NOMO-1 treated with dmso at 0.1 percent for 144 hours (cell line): ENCODE measurements at regions not wholly inside any gene's neighbourhood (a gene's known extent, or its start where the extent isn't known, plus 50 kb on each side); places are given as distances from the start of the nearest gene placed in this dataset.

ENCODE experiments used
- DNase-seq: peaks from one replicate; lab custom pipeline; 2025; ENCODE audit not compliant: unreplicated experiment; lab: John Stamatoyannopoulos, UW

DNA sequence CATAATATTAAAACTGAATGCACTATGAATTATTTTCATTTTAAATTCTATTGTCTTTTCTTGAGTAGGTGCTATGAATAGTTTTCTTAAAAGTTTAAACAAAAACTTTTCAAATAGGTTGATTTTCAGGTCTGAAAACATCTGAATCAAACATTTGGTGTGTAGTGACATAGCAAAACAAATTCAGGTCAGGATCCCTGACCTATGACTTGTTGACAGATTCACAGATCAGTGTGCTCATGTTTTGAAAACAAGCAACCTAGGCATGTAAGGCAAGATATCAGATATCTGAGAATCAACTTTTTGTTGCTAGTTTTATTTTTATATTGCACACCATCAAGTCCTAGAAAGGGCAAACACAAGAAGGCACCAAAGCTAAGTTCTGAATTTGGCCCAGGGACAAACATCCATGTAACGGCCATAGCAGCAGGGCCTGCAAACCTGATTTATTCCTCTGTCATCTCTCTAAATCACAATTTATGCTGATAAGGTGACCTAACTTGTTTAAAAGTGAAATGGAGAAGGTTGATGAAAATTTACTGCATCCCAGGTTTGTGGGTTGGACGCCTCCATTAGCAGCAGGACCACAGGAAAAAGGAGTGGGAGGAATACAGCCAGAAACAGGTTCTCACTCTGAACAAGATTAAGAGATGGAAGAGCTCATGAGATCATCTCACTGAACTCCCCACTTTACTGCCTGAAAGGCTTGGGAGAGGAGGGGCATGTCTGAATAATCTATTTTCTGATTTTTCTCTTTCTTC is 337.7 kb downstream of the KCNRG start:
- DNase-seq: no peak

DNA sequence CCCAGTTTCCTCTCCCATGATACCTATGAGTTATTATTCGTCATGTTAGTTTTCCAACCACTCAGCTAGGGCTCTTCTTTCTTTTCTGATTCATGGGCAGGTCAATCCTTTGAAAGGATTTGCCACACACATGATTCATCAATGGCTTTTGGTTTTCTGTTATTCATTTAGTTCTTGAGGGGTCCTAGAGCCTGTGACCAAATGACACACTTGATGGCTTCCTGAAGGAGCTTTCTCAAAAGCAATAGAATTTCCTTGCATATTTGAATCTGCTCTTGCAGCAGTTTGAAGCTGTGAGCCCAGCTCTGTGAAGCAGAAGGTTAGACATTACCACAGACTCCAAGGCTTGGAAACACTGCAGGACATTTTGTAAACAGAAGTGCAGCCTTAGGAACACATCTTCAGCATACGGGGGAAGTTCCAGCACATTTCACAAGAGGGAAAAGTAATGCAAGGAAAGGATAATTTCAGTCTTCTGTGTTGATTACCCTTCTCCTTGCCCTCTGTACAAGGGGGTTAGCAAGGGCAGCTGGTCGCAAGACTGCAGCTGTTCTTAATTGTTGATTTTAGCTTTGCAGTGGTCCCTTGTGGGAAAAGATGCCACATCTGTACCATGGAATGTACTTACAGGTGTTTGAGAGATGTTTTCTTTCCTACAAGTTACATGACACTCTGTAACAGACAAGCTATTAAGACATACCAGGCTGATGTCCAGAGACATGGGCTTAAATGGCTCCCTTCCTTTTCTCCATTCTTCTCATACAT is 338.6 kb downstream of the KCNRG start:
- DNase-seq: no peak

- no peak for DNase-seq
These were observed 340.6 kb downstream of the KCNRG start for GRCh38 chr13:50355797-50356196.

GRCh38 chr13:50357136-50357535 is 341.9 kb downstream of the KCNRG start:
- no peak for DNase-seq

DNA sequence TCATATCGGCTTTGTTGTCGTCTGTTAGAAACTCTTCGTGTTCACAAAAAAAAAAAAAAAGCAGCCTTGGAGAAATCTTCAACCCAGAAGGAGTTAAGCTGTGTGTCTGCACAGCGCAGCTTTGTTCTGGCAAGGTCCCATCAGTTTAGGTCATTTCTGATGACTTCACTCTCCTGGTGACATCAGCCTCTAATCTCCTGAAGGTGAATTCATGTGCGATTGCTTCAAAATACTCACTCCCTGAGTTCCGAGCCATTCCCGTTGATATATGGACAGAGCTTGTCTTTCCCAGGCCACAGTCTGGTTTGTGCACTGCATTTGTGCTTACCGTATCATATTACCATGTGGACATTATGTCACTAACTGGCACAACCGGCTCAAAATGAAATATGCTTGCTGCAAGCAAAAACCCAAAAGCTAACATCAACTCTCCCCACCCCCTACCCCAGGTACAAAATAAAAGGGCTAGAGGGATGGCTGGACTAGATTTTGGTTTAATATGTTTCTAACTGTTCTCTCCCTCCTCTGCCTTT is 342.4 kb downstream of the KCNRG start:
- DNase-seq: no peak

GRCh38 chr13:50358231-50359040 is 343.2 kb downstream of the KCNRG start:
- no peak for DNase-seq

DNA sequence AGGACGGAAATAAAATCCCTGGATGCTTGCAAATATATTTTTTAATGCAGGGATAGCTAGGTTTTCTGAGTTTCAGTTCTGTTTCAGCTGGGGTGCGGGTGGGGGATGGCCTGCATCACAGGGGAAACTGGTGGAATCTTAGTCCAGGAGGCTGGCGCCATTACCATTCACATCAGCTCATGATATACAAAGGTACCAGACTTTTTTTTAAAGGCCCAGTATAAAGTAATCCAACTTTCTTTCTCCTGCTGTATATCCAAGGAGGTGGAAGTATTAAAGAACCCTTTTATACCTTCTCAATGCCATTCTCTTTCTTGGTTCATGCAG is 343.8 kb downstream of the KCNRG start:
- DNase-seq: no peak

DNA sequence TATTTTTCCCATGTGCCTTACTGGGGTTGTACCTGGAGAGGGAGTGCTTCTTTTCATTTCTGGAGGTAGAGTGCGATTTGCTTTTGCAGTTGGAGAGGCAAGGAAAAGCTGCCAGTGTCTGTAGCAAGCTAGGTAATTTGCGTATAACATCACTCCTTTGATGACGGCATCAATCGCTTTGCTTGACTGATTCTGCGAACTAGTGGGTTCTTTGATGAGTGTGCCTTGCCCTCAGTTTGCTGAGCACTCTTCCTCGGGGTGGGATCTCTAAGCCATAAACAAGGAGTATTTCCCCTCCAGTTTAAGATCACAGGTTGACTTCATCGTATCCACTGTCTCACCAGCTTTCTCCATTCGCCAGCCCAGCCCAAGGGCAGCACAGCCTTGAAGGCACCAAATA is 344.5 kb downstream of the KCNRG start:
- DNase-seq: no peak

- DNase-seq: no peak
These were observed 345.4 kb downstream of the KCNRG start for GRCh38 chr13:50360637-50361036.

GRCh38 chr13:50361282-50361681 is 346.0 kb downstream of the KCNRG start:
- DNase-seq: no peak

GRCh38 chr13:50365408-50366391 is 350.5 kb downstream of the KCNRG start:
- no peak for DNase-seq

GRCh38 chr13:50366488-50367174 is 351.4 kb downstream of the KCNRG start:
- no peak for DNase-seq

GRCh38 chr13:50369646-50370045 is 354.4 kb downstream of the KCNRG start:
- no peak for DNase-seq

GRCh38 chr13:50370303-50370950 is 355.2 kb downstream of the KCNRG start:
- DNase-seq: peak; percentile 93

DNA sequence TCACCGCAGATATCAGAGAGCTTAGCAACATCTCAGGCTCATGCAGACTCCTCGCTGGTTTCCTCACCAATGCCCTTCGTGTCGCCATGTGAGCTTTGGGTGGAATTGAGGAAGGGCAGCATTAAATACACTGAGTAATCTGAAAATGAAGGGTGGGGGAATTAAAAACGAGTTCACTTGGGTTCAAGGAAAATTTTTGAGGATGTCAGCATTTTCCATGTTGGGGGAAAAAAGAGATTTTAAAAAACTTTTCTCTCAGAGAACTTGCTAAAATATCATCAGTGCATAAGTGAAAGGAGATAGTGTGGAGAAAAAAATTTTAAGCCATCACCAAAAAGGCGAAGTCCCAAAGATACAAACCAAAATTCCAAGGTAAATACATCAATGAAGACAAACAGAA is 359.3 kb downstream of the KCNRG start:
- no peak for DNase-seq

- DNase-seq: no peak
These were observed 360.5 kb downstream of the KCNRG start for GRCh38 chr13:50375792-50376191.

GRCh38 chr13:50376895-50377575 is 361.8 kb downstream of the KCNRG start:
- no peak for DNase-seq

DNA sequence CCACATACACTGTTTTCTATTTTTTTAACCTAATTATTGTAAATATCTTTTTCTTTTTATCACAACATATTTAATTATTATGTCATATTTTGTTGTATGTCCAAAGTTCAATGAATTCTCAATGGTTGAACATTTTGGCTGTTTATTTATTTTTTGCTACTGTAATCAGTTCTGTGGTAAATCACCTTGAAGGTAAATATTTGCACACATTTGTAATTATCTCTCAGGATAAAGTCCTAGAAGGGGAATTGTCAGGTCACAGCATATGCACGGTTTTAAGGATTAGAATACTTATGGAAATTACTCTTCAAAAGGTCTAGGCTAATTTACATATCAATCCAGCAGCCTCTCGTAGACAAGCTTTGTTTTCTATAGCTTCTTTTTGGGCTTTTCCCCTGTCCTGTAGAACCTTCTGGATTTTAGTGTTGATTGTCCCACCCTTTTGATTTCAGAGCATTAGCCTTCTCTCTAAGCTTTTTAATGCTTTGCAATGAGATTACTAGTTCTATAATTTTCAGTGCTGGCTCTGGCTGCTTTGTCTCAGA is 362.6 kb downstream of the KCNRG start:
- no peak for DNase-seq
